DOHH2 (cell line): ENCODE measurements at regions not wholly inside any gene's neighbourhood (a gene's known extent, or its start where the extent isn't known, plus 50 kb on each side); places are given as distances from the start of the nearest gene placed in this dataset.
"Not testable (repeated sequence)": the region's sequence is repeated elsewhere in the genome, so short reads cannot be mapped to it uniquely, and the experiment has no call there.

Experiments used
- H3F3A ChIP-seq: fragments of 200-600 bp; sonication (generic), shearing (Covaris generic); 2 replicates; pipeline ENCODE4 v1.6.0; 2016; ENCODE audit warnings: antibody characterized with exemption, mild to moderate bottlenecking; ENCODE audit not compliant: control insufficient read depth, insufficient read depth
- H3K27ac ChIP-seq: fragments of 200-600 bp; sonication (generic); 2 replicates; pipeline ENCODE4 v1.5.1; 2014; ENCODE audit warnings: low read depth, mild to moderate bottlenecking, low read length, moderate library complexity
- H3K27me3 ChIP-seq: fragments of 200-600 bp; sonication (generic); 2 replicates; pipeline ENCODE4 v1.6.1; 2014; ENCODE audit warnings: mild to moderate bottlenecking, low read length, mixed read lengths; ENCODE audit not compliant: control insufficient read depth
- H3K36me3 ChIP-seq: fragments of 200-600 bp; sonication (generic); 2 replicates; pipeline ENCODE4 v1.6.1; 2014; ENCODE audit warnings: mild to moderate bottlenecking, low read length, moderate library complexity, mixed read lengths; ENCODE audit not compliant: control insufficient read depth
- H3K4me1 ChIP-seq: fragments of 200-600 bp; sonication (generic); 2 replicates; pipeline ENCODE4 v1.6.1; 2014; ENCODE audit warnings: mild to moderate bottlenecking, low read length, mixed read lengths; ENCODE audit not compliant: control insufficient read depth
- H3K4me2 ChIP-seq: fragments of 200-600 bp; sonication (generic); 2 replicates; pipeline ENCODE4 v1.6.0; 2014; ENCODE audit warnings: mild to moderate bottlenecking, low read length, moderate library complexity
- H3K4me3 ChIP-seq: fragments of 200-600 bp; sonication (generic); 2 replicates; pipeline ENCODE4 v1.5.1; 2014; ENCODE audit warnings: mild to moderate bottlenecking, low read length, mixed read lengths
- H3K79me2 ChIP-seq: fragments of 200-600 bp; sonication (generic); 2 replicates; pipeline ENCODE4 v1.6.1; 2014; ENCODE audit warnings: mild to moderate bottlenecking, low read length, mixed read lengths; ENCODE audit not compliant: control insufficient read depth
- H3K9me2 ChIP-seq: fragments of 200-600 bp; sonication (generic); replicated peaks from 2 replicates; pipeline ENCODE4 v1.6.1; 2014; ENCODE audit warnings: mild to moderate bottlenecking, low read length, mixed read lengths; ENCODE audit not compliant: control insufficient read depth
- H3K9me3 ChIP-seq: fragments of 200-600 bp; sonication (generic); 2 replicates; pipeline ENCODE4 v1.6.1; 2014; ENCODE audit warnings: antibody characterized with exemption, low read length, mixed read lengths; ENCODE audit not compliant: control insufficient read depth, insufficient read depth
- H4K20me1 ChIP-seq: fragments of 200-600 bp; sonication (generic); 2 replicates; pipeline ENCODE4 v1.6.0; 2014; ENCODE audit warnings: low read depth, mild to moderate bottlenecking, antibody characterized with exemption, low read length, moderate library complexity; ENCODE audit not compliant: control insufficient read depth, insufficient read depth
- CTCF ChIP-seq: fragments of 200-600 bp; sonication (generic); IDR thresholded peaks from one replicate; pipeline ENCODE4 v1.5.1; 2014; ENCODE audit warnings: antibody characterized with exemption, mild to moderate bottlenecking, low read depth, low read length; ENCODE audit not compliant: poor library complexity, severe bottlenecking
- EZH2phosphoT487 ChIP-seq: fragments of 200-600 bp; sonication (generic); IDR thresholded peaks from 2 replicates; pipeline ENCODE4 v1.6.1; 2017; ENCODE audit warnings: borderline replicate concordance, mild to moderate bottlenecking, antibody characterized with exemption, low read length, moderate library complexity, mixed read lengths

GRCh38 chr5:1637639-1638481 is 114.1 kb upstream of the LPCAT1 start:
- Histone ChIP-seq H3K4me2 (no peak overlapping the region), H3K27me3 (no peaks in the 10 kb centered on the region), H3K79me2 (peaks cover 4% of the 10 kb centered on the region; the same call in 1 of the 2 replicates), H3K9me3 (no peaks in the 10 kb centered on the region), H3K4me1 (peaks cover 9% of the 10 kb centered on the region), H3K36me3 (no peaks in the 10 kb centered on the region), H3K4me3 (no peak overlapping the region), H3K27ac (no peak overlapping the region), H4K20me1 (no peaks in the 10 kb centered on the region), H3K9me2 (no peaks in the 10 kb centered on the region), H3F3A (no peaks in the 10 kb centered on the region)
- no peak for TF ChIP-seq EZH2phosphoT487
- TF ChIP-seq CTCF: no peak

- H3K9me2 ChIP-seq: no peaks in the 10 kb centered on the region
- H3K4me1 ChIP-seq: peaks cover 11% of the 10 kb centered on the region
- H3K36me3 ChIP-seq: no peaks in the 10 kb centered on the region
- no peak overlapping the region for H3K4me2 ChIP-seq
- H3K79me2 ChIP-seq: peaks cover 7% of the 10 kb centered on the region
- H3K27ac ChIP-seq: no peak overlapping the region
- H4K20me1 ChIP-seq: no peaks in the 10 kb centered on the region
- H3F3A ChIP-seq: no peaks in the 10 kb centered on the region
- H3K4me3 ChIP-seq: no peak overlapping the region
- no peaks in the 10 kb centered on the region for H3K9me3 ChIP-seq
- H3K27me3 ChIP-seq: no peaks in the 10 kb centered on the region
- TF ChIP-seq EZH2phosphoT487 (no peak), CTCF (no peak)
Observed at GRCh38 chr5:1636981-1637638, 113.3 kb upstream of the LPCAT1 start.

GRCh38 chr5:1636208-1636770 is 112.5 kb upstream of the LPCAT1 start:
- H3K4me1 ChIP-seq, H3K9me3 ChIP-seq, H3K4me3 ChIP-seq, H3K9me2 ChIP-seq, H3K36me3 ChIP-seq, H3K4me2 ChIP-seq, H4K20me1 ChIP-seq, H3F3A ChIP-seq, H3K27ac ChIP-seq, H3K27me3 ChIP-seq: not testable (repeated sequence)
- peaks cover 14% of the 10 kb centered on the region for H3K79me2 ChIP-seq

GRCh38 chr5:1635477-1635876 is 111.7 kb upstream of the LPCAT1 start:
- H3K4me1 ChIP-seq, H3K27ac ChIP-seq, H3F3A ChIP-seq, H3K36me3 ChIP-seq, H3K9me2 ChIP-seq, H3K4me2 ChIP-seq, H3K9me3 ChIP-seq, H3K27me3 ChIP-seq, H4K20me1 ChIP-seq, H3K4me3 ChIP-seq: not testable (repeated sequence)
- H3K79me2 ChIP-seq: peaks cover 21% of the 10 kb centered on the region
